K562 (cell line): ENCODE measurements at regions not wholly inside any gene's neighbourhood (a gene's known extent, or its start where the extent isn't known, plus 50 kb on each side); places are given as distances from the start of the nearest gene placed in this dataset.

Source experiments
- ATAC-seq: fragments of 200-7000 bp; cut with Tn5 transposase; 3 replicates; pipeline ENCODE4 v1.9.1; 2020; ENCODE audit warnings: moderate library complexity
- BruUV-seq: library from RNA; stranded (reverse); fragments of 400-500 nt; replicated peaks from 2 replicates; lab custom pipeline; 2021; lab: Mats Ljungman, UMichigan
- CTCF ChIA-PET: fragments of 300-600 bp; formaldehyde crosslinking; extraction: SDS; loops from one replicate; lab custom pipeline; 2021; ENCODE audit warnings: low intra/inter-chr PET ratio; lab: Yijun Ruan, JAX
- POLR2A ChIA-PET: fragments of 300-600, 350-650 bp; sonication (Branson Sonifier 250); formaldehyde crosslinking; extraction: SDS; loops from one replicate; lab custom pipeline; 2021; ENCODE audit warnings: antibody characterized with exemption, inconsistent platforms; lab: Yijun Ruan, JAX
- DNase-seq, 4 experiments: peaks; one replicate each; pipeline versions ENCODE4 v3.0.0 to v3.0.0-alpha.2; 2011 to 2018; ENCODE audit warnings: low spot score in 3 of 4, mixed read lengths in 3 of 4; ENCODE audit errors: extremely low read depth in 1 of 4
- FAIRE-seq: peaks from 2 replicates; lab custom pipeline; 2011; peaks lifted over from hg19 to GRCh38; lab: Jason Lieb, UNC
- H2AFZ ChIP-seq: 2 replicates; pipeline ENCODE4 v1.6.0; 2011; ENCODE audit warnings: low read depth, low read length, control low read depth, inconsistent platforms
- H3K27ac ChIP-seq: fragments of 200-600 bp; 3 replicates; pipeline ENCODE4 v1.8.0; 2011; ENCODE audit warnings: low read depth, mild to moderate bottlenecking, control low read depth, inconsistent platforms, low read length, moderate library complexity, mixed read lengths; ENCODE audit errors: extremely low read depth
- H3K27me3 ChIP-seq, 2 experiments: fragments of 300-600 bp in 1 of 2; 2 replicates in 1 of 2; 3 replicates in 1 of 2; pipeline versions ENCODE4 v1.6.0 to v1.8.0; 2011; ENCODE audit warnings: inconsistent platforms in 2 of 2, low read length in 2 of 2, mild to moderate bottlenecking in 1 of 2, mixed read lengths in 1 of 2, moderate library complexity in 1 of 2; ENCODE audit not compliant: control insufficient read depth in 2 of 2, insufficient read depth in 2 of 2
- H3K36me3 ChIP-seq: fragments of 300-600 bp; 3 replicates; pipeline ENCODE4 v1.8.0; 2011; ENCODE audit warnings: mild to moderate bottlenecking, low read length, inconsistent platforms; ENCODE audit not compliant: control insufficient read depth, insufficient read depth
- H3K4me1 ChIP-seq, 2 experiments: fragments of 200-600 bp in 1 of 2; replicated peaks in 1 of 2; 2 replicates in 1 of 2; 3 replicates in 1 of 2; pipeline versions ENCODE4 v1.5.1 to v1.8.0; 2011; ENCODE audit warnings: inconsistent platforms in 2 of 2, low read length in 2 of 2, mild to moderate bottlenecking in 1 of 2, mixed read lengths in 1 of 2, moderate library complexity in 1 of 2; ENCODE audit not compliant: control insufficient read depth in 2 of 2, insufficient read depth in 2 of 2
- H3K4me2 ChIP-seq: 2 replicates; pipeline ENCODE4 v1.6.1; 2011; ENCODE audit warnings: low read length, control low read depth, inconsistent platforms, mixed read lengths; ENCODE audit not compliant: insufficient read depth
- H3K4me3 ChIP-seq: fragments of 200-600 bp; sonication (generic), shearing (Covaris generic); 2 replicates; pipeline ENCODE4 v1.5.1; 2016; ENCODE audit warnings: control low read depth, inconsistent platforms
- H3K79me2 ChIP-seq: fragments of 200-600 bp; 3 replicates; pipeline ENCODE4 v1.8.0; 2011; ENCODE audit warnings: low read length, inconsistent platforms; ENCODE audit not compliant: control insufficient read depth, insufficient read depth
- H3K9ac ChIP-seq, 2 experiments: 2 replicates each; pipeline versions ENCODE4 v1.6.0 to v1.6.1; 2011; ENCODE audit warnings: low read depth in 2 of 2, low read length in 2 of 2, control low read depth in 1 of 2, inconsistent platforms in 1 of 2, mild to moderate bottlenecking in 1 of 2, mixed read lengths in 1 of 2; ENCODE audit not compliant: insufficient read depth in 1 of 2
- H3K9me1 ChIP-seq: one replicate; pipeline ENCODE4 v1.6.0; 2011; ENCODE audit warnings: inconsistent platforms, mild to moderate bottlenecking, low read length, moderate library complexity; ENCODE audit not compliant: control insufficient read depth, insufficient read depth
- H3K9me3 ChIP-seq: replicated peaks from 2 replicates; pipeline ENCODE4 v1.5.1; 2011; ENCODE audit warnings: low read depth, low read length, inconsistent platforms; ENCODE audit not compliant: control insufficient read depth, insufficient read depth
- H4K20me1 ChIP-seq: replicated peaks from 2 replicates; pipeline ENCODE4 v1.6.1; 2011; ENCODE audit warnings: low read length, inconsistent platforms, mixed read lengths; ENCODE audit not compliant: control insufficient read depth, insufficient read depth
- BRD9 ChIP-seq: fragments of 450-650 bp; IDR thresholded peaks from 2 replicates; pipeline ENCODE4 v1.6.1; 2018; ENCODE audit warnings: low read depth; ENCODE audit not compliant: partially characterized antibody
- PHF21A ChIP-seq: fragments of 450-650 bp; IDR thresholded peaks from 2 replicates; pipeline ENCODE4 v1.6.1; 2017; ENCODE audit warnings: low read depth, borderline replicate concordance
- POLR2AphosphoS5 ChIP-seq: IDR thresholded peaks from 2 replicates; pipeline ENCODE4 v1.6.1; 2011; ENCODE audit warnings: mild to moderate bottlenecking, low read depth, low read length, moderate library complexity; ENCODE audit not compliant: control insufficient read depth, insufficient read depth
- SRF ChIP-seq, 2 experiments: fragments of 250-450, 450-650 bp in 1 of 2; sonication (Bioruptor Pico) in 1 of 2; sonication (generic) in 1 of 2; formaldehyde crosslinking; IDR thresholded peaks; 2 replicates each; pipeline versions ENCODE4 v1.5.0 to v1.5.1; 2020 to 2022; ENCODE audit warnings: mild to moderate bottlenecking in 1 of 2, missing genetic modification reagents in 1 of 2
- TCF7 ChIP-seq: sonication (generic); IDR thresholded peaks from 2 replicates; pipeline ENCODE4 v1.6.1; 2016; ENCODE audit warnings: antibody characterized with exemption, borderline replicate concordance
- WHSC1 ChIP-seq: IDR thresholded peaks from one replicate; pipeline ENCODE4 v1.6.1; 2012; ENCODE audit warnings: low read length, control low read depth, inconsistent platforms
- WGBS: fragments of 100-300 bp; shearing (Covaris generic); methylation state at CpG from one replicate; pipeline ENCODE4 v1.1.6; 2016; ENCODE audit warnings: low coverage, mixed read lengths; ENCODE audit not compliant: insufficient coverage; ENCODE audit errors: missing lambda C conversion rate; 5-methylcytosine and 5-hydroxymethylcytosine counted together
- in situ Hi-C: fragments of 300-500 bp; cut with MboI; formaldehyde crosslinking; loops from 4 replicates; pipeline ENCODE4 v1.15.0; 2018; ENCODE audit warnings: inconsistent platforms, mixed read lengths
- intact Hi-C: fragments of 100-400 bp; cut with micrococcal nuclease; formaldehyde crosslinking; loops from 2 replicates; pipeline ENCODE4 v1.14.2; 2022
- TF ChIP-seq, protein P1 (sequence below): fragments of 250-450 bp; sonication (Bioruptor Pico); IDR thresholded peaks from 2 replicates; pipeline ENCODE4 v1.5.0; 2021

DNA sequence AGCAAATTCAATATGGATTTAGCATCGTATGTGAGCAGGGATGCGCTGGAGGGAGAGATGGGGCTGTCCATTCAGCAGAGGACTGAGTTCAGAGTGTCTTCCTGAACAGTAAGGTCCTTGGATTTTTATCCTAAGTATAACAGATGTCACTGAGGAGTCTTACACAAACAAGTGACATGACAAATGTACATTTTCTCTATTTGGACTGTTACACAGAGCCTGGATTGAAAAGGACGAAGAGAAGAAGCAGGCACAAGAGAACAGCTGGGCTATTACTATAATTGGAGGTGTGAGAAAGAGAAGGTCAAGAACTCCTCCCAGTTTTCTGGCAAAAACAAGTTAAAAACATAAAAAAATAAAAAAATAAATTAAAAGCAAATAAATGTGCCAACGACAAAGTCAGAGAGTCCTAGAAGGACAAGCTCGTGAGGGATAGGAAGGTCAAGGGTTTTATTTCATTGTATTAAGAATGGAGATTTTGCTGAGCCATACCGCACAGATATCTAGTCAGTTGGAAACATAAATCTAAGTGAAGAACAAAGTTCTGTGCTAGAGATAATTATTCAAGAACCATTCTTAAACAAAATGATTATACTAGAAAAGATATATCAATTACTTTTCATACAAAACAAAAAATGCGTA is 1186.3 kb downstream of the EFNB2 start:
- POLR2A ChIA-PET = no interaction called here
- Histone ChIP-seq H2AFZ (no peak overlapping the region), H3K9me3 (no peaks in the 10 kb centered on the region), H4K20me1 (no peaks in the 10 kb centered on the region), H3K4me2 (no peak overlapping the region), H3K36me3 (no peaks in the 10 kb centered on the region), H3K9ac (no peak overlapping the region), H3K79me2 (no peaks in the 10 kb centered on the region), H3K4me3 (no peak overlapping the region), H3K27me3 (no peaks in the 10 kb centered on the region), H3K4me1 (no peaks in the 10 kb centered on the region), H3K27ac (no peak overlapping the region), H3K9me1 (no peaks in the 10 kb centered on the region)
- BruUV-seq = no TSS peak
- ATAC-seq (no peak), FAIRE-seq (no peak), DNase-seq (no peak)
- WGBS = 2% methylated on average over 7 of the region's 7 CpGs
- CTCF ChIA-PET = no interaction called here
- TF ChIP-seq BRD9 (no peak), POLR2AphosphoS5 (no peak), WHSC1 (no peak), TCF7 (no peak), PHF21A (no peak), SRF (CRISPR knock-in tag; IDR thresholded peaks at IDR 0.05) (no peak)
- TF ChIP-seq, protein P1, sequence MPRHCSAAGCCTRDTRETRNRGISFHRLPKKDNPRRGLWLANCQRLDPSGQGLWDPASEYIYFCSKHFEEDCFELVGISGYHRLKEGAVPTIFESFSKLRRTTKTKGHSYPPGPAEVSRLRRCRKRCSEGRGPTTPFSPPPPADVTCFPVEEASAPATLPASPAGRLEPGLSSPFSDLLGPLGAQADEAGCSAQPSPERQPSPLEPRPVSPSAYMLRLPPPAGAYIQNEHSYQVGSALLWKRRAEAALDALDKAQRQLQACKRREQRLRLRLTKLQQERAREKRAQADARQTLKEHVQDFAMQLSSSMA (CRISPR knock-in tag) = no peak
- intact Hi-C loops (no loop called here), in situ Hi-C loops (no loop called here)
